Osteocyte (in vitro differentiated cells): ENCODE measurements at regions not wholly inside any gene's neighbourhood (a gene's known extent, or its start where the extent isn't known, plus 50 kb on each side); places are given as distances from the start of the nearest gene placed in this dataset.

Source experiments
- DNase-seq: peaks from one replicate; pipeline ENCODE4 v3.0.0; 2021; ENCODE audit warnings: mixed read lengths; ENCODE audit not compliant: unreplicated experiment; ENCODE audit errors: extremely low spot score
- H3K27ac Mint-ChIP-seq: one replicate; pipeline ENCODE4 v1.8.0; 2021; ENCODE audit warnings: mild to moderate bottlenecking, mixed read lengths; ENCODE audit not compliant: unreplicated experiment
- H3K27me3 Mint-ChIP-seq: one replicate; pipeline ENCODE4 v1.8.0; 2021; ENCODE audit warnings: mixed read lengths; ENCODE audit not compliant: unreplicated experiment
- H3K36me3 Mint-ChIP-seq: one replicate; pipeline ENCODE4 v1.8.0; 2021; ENCODE audit warnings: mixed read lengths; ENCODE audit not compliant: unreplicated experiment
- H3K4me1 Mint-ChIP-seq: one replicate; pipeline ENCODE4 v1.8.0; 2021; ENCODE audit warnings: mixed read lengths; ENCODE audit not compliant: unreplicated experiment
- H3K4me3 Mint-ChIP-seq: one replicate; pipeline ENCODE4 v1.8.0; 2021; ENCODE audit warnings: mild to moderate bottlenecking, moderate library complexity, mixed read lengths; ENCODE audit not compliant: unreplicated experiment
- H3K9me3 Mint-ChIP-seq: one replicate; pipeline ENCODE4 v1.8.0; 2021; ENCODE audit warnings: mixed read lengths; ENCODE audit not compliant: unreplicated experiment
- TF ChIP-seq, protein P1 (sequence below): fragments of 200-600 bp; sonication (generic); IDR thresholded peaks from 2 replicates; pipeline ENCODE4 v1.5.0; 2021; ENCODE audit warnings: antibody characterized with exemption, mild to moderate bottlenecking, moderate library complexity

DNA sequence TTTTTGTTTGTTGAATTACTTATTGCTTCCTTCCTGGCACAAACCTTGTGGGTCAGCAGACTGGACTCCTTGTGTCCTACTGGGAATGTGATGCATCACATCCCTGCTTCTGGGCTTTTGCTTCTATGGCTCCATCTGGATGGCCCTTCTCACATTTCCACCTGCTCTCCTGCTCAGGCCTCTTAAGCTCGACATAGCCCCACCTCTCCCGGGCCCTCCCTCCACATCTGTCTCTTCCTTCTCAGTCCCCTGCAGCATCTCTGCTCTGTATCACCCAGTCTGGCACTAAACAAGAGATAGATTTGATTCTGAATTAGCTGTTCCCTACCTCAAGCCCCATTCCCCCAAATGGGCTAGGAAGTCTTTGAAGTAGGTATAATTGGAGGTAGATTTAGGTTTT, 356.8 kb downstream of the DHX35 start:
- H3K27ac Mint-ChIP-seq, result no peak overlapping the region
- no peaks in the 10 kb centered on the region for H3K4me1 Mint-ChIP-seq
- TF ChIP-seq, protein P1, sequence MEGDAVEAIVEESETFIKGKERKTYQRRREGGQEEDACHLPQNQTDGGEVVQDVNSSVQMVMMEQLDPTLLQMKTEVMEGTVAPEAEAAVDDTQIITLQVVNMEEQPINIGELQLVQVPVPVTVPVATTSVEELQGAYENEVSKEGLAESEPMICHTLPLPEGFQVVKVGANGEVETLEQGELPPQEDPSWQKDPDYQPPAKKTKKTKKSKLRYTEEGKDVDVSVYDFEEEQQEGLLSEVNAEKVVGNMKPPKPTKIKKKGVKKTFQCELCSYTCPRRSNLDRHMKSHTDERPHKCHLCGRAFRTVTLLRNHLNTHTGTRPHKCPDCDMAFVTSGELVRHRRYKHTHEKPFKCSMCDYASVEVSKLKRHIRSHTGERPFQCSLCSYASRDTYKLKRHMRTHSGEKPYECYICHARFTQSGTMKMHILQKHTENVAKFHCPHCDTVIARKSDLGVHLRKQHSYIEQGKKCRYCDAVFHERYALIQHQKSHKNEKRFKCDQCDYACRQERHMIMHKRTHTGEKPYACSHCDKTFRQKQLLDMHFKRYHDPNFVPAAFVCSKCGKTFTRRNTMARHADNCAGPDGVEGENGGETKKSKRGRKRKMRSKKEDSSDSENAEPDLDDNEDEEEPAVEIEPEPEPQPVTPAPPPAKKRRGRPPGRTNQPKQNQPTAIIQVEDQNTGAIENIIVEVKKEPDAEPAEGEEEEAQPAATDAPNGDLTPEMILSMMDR, result no peak

DNA sequence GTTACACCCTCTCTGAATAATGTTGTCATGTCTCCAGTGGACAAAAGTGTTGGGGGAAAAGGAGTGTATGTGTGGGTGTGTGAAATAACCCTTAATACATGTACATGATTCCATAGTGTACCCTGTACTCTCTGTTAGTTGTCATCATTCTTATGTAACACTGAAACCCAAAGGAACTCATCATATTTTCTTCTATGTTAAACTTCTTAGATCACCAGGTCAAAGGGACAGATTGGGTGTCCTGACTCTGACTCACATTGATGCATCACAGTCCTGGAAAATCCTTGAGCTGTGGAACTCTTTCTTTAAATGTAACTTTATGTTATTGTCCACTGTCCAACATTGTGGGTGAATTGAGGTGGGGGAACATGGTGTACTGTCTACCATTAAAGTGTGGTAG, 350.5 kb downstream of the DHX35 start:
- Mint-ChIP-seq H3K27ac (no peak overlapping the region), H3K27me3 (peaks cover 33% of the 10 kb centered on the region), H3K4me1 (peaks cover 4% of the 10 kb centered on the region), H3K36me3 (no peaks in the 10 kb centered on the region), H3K4me3 (no peak overlapping the region), H3K9me3 (peaks cover 9% of the 10 kb centered on the region)
- TF ChIP-seq, protein P1, result no peak
- no peak for DNase-seq

More for the DNA sequence above, 356.8 kb downstream of the DHX35 start:
- no peaks in the 10 kb centered on the region for H3K9me3 Mint-ChIP-seq
- H3K36me3 Mint-ChIP-seq, result no peaks in the 10 kb centered on the region
- H3K4me3 Mint-ChIP-seq, result no peak overlapping the region
- DNase-seq, result no peak
- H3K27me3 Mint-ChIP-seq, result peaks cover 40% of the 10 kb centered on the region

DNA sequence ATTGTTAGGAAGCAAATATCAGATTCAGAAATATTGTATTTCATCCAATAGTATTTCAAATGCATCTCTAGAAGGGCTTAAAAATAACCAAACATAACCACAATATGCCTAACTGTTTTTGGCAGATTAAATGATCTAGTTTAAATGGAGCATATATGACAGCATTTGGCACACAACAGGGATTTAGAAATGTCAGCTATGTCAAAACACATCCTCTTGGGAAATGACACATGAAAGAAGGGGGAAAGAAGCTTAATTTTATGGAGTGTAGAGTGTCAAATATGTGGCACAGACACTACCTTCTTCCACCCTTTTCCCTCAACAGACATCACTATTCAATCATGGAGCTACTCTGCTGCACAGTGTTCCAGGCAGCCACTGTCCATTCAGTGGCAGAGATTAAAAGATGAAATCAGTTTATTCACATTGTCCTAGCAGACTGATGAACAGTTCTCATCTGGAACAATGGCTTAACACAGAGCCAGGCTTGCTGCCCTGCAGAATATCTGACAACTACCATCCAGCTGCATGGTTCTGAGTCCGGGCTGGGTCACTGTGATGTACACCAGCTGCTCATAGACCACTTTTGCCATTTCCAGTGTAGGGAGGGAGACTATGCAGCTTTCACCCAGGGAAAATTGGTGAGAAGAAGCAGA, 349.8 kb downstream of the DHX35 start:
- TF ChIP-seq, protein P1, result no peak
- peaks cover 30% of the 10 kb centered on the region for H3K27me3 Mint-ChIP-seq
- H3K4me1 Mint-ChIP-seq, result peaks cover 4% of the 10 kb centered on the region
- H3K36me3 Mint-ChIP-seq, result no peaks in the 10 kb centered on the region
- H3K9me3 Mint-ChIP-seq, result peaks cover 14% of the 10 kb centered on the region
- no peak for DNase-seq
- H3K27ac Mint-ChIP-seq, result no peak overlapping the region
- no peak overlapping the region for H3K4me3 Mint-ChIP-seq

DNA sequence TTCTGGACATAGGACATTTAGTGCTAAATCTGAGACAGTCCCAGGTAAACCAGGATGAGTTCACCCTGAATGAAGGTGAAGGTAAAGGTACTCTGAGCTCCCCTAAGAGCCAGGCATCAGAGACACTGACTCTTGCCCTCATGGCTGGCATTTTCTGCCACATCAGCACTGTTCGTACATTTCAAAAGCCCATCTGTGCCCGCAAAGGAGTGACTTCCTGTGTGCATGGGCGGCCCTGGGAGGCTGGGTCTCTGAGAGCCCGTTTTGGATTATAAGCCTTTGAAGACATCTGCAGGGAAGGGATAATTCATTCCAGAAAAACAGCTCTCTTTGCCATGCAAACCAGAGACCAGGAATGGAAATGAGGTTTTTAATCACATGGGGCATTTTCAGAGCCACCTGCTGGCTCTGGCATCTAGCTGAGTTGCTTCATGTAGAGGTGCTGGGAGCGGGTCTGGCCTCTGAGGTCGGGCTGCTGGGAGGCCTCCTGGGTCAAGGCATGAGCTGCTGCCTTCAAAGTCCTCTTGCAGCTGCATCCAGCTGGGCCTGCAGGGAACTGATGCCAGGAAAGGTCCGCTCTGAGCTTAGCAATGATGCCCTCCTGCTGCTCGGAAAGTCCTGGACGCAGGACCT, 348.3 kb downstream of the DHX35 start:
- H3K9me3 Mint-ChIP-seq, result peaks cover 14% of the 10 kb centered on the region
- H3K4me1 Mint-ChIP-seq, result peaks cover 4% of the 10 kb centered on the region
- H3K27ac Mint-ChIP-seq, result no peak overlapping the region
- no peaks in the 10 kb centered on the region for H3K36me3 Mint-ChIP-seq
- no peak overlapping the region for H3K4me3 Mint-ChIP-seq
- TF ChIP-seq, protein P1, result no peak
- peaks cover 21% of the 10 kb centered on the region for H3K27me3 Mint-ChIP-seq
- no peak for DNase-seq

DNA sequence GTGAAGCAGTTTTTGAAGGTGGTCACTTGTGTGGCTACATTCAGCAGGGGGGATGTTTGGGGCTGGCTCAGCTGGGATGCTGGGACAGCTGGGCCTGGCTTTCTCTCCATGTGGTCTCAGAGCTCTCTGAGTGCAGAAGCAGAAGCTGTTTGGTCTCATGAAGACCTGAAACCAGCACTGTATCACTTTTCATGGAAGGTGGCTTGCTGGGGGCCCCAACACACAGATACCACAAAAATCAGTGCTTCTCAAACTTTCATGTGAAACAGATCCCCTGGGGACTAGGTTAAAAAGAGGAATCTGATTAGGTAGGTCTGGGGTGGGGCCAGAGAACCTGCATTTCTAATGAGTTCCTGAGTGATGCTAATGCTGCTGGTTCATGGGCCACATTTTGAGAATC, 347.3 kb downstream of the DHX35 start:
- TF ChIP-seq, protein P1, result no peak
- DNase-seq, result no peak
- Mint-ChIP-seq H3K4me1 (peaks cover 4% of the 10 kb centered on the region), H3K36me3 (no peaks in the 10 kb centered on the region), H3K27me3 (peaks cover 19% of the 10 kb centered on the region), H3K27ac (no peak overlapping the region), H3K4me3 (no peak overlapping the region), H3K9me3 (peaks cover 14% of the 10 kb centered on the region)
